ENCODE measurements at regions not wholly inside any gene's neighbourhood (a gene's known extent, or its start where the extent isn't known, plus 50 kb on each side); places are given as distances from the start of the nearest gene placed in this dataset.

DNA sequence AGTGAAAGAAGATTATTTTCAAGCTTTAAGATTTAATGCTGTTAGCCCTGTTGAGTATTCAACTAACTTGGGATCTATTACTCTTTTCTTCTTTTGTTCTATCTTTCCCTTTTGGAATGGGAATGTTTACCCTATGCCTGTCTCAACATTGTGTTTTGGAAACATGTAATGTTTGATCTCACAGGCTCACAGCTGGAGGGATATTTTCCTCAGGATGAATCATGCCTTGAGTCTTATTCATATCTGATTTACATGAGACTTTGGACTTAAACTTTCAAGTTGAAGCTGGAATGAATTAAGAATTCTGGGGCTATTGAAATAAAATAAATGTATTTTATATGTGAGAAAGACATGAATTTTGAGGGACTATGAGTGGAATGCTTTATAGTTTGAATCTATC, 607.8 kb upstream of the PTGER4 start:
- DNase-seq, result no peak
- Histone ChIP-seq H3K9me3 (ENCODE audit: control extremely low read depth in 1 of 5, control insufficient read depth in 4 of 5, insufficient read depth in 2 of 5, low read depth in 1 of 5, low read length in 4 of 5) (no peaks in the 10 kb centered on the region), H3K27me3 (replicated peaks in 2 of 5; ENCODE audit: control insufficient read depth in 4 of 5, insufficient read depth in 5 of 5, low read length in 4 of 5) (no peaks in the 10 kb centered on the region), H3K4me3 (ENCODE audit: control insufficient read depth in 1 of 7, extremely low read depth in 1 of 7, insufficient read depth in 4 of 7, low read depth in 2 of 7, low read length in 6 of 7) (no peak overlapping the region), H3K27ac (ENCODE audit: insufficient read depth in 1 of 2, low read depth in 1 of 2, low read length in 2 of 2, poor library complexity in 1 of 2, severe bottlenecking in 2 of 2) (no peak overlapping the region), H3K4me1 (ENCODE audit: control extremely low read depth in 1 of 4, control insufficient read depth in 4 of 4, insufficient read depth in 4 of 4, low read length in 3 of 4) (no peaks in the 10 kb centered on the region), H3K36me3 (ENCODE audit: control insufficient read depth in 4 of 4, insufficient read depth in 4 of 4, low read length in 3 of 4) (no peaks in the 10 kb centered on the region)
- POLR2A ChIA-PET, result no interaction called here
- CTCF ChIA-PET, result no interaction called here

GRCh38 chr5:40066616-40067015, 613.1 kb upstream of the PTGER4 start:
- no peak for DNase-seq
- Histone ChIP-seq H3K9me3 (ENCODE audit: control extremely low read depth in 1 of 5, control insufficient read depth in 4 of 5, insufficient read depth in 2 of 5, low read depth in 1 of 5, low read length in 4 of 5) (no peaks in the 10 kb centered on the region), H3K4me1 (ENCODE audit: control extremely low read depth in 1 of 4, control insufficient read depth in 4 of 4, insufficient read depth in 4 of 4, low read length in 3 of 4) (no peaks in the 10 kb centered on the region), H3K4me3 (ENCODE audit: control insufficient read depth in 1 of 7, extremely low read depth in 1 of 7, insufficient read depth in 4 of 7, low read depth in 2 of 7, low read length in 6 of 7) (no peak overlapping the region), H3K27ac (ENCODE audit: insufficient read depth in 1 of 2, low read depth in 1 of 2, low read length in 2 of 2, poor library complexity in 1 of 2, severe bottlenecking in 2 of 2) (no peak overlapping the region), H3K36me3 (ENCODE audit: control insufficient read depth in 4 of 4, insufficient read depth in 4 of 4, low read length in 3 of 4) (no peaks in the 10 kb centered on the region), H3K27me3 (replicated peaks in 2 of 5; ENCODE audit: control insufficient read depth in 4 of 5, insufficient read depth in 5 of 5, low read length in 4 of 5) (no peaks in the 10 kb centered on the region)
- ChIA-PET POLR2A (no interaction called here), CTCF (no interaction called here)
- 98% methylated on average over 22 of the region's 22 CpGs for WGBS (ENCODE audit: insufficient coverage)

DNA sequence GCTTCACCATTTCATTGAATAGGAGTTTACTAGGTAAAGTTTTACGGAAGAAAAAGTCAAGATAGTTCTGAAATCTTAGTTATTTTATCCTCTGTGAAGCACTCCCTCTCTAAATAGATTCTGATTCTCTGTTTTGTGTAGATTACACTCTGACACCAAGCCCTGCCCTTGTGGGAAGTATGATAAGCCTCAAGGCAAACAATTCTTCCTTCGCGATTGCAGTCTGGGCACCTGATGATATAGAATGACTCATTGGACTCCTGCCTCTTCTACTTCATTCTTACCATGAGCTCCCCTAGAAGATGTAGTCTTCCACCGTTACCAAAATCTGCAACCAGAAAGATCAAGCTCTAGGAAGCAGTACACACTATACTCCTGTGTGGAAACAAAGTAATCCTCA, 626.9 kb upstream of the PTGER4 start:
- H3K36me3 ChIP-seq (ENCODE audit: control insufficient read depth in 4 of 4, insufficient read depth in 4 of 4, low read length in 3 of 4), result no peaks in the 10 kb centered on the region
- 53% methylated on average over 3 of the region's 4 CpGs for WGBS (ENCODE audit: insufficient coverage)
- H3K27ac ChIP-seq (ENCODE audit: insufficient read depth in 1 of 2, low read depth in 1 of 2, low read length in 2 of 2, poor library complexity in 1 of 2, severe bottlenecking in 2 of 2), result no peak overlapping the region
- H3K4me1 ChIP-seq (ENCODE audit: control extremely low read depth in 1 of 4, control insufficient read depth in 4 of 4, insufficient read depth in 4 of 4, low read length in 3 of 4), result peaks cover 0 to 2% (median 0%) of the 10 kb centered on the region in 4 experiments
- H3K4me3 ChIP-seq (ENCODE audit: control insufficient read depth in 1 of 7, extremely low read depth in 1 of 7, insufficient read depth in 4 of 7, low read depth in 2 of 7, low read length in 6 of 7), result no peak overlapping the region
- no peaks in the 10 kb centered on the region for H3K9me3 ChIP-seq (ENCODE audit: control extremely low read depth in 1 of 5, control insufficient read depth in 4 of 5, insufficient read depth in 2 of 5, low read depth in 1 of 5, low read length in 4 of 5)
- ChIA-PET CTCF (no interaction called here), POLR2A (no interaction called here)
- peak; percentile 70 to 93 (median 81) for DNase-seq
- H3K27me3 ChIP-seq (replicated peaks in 2 of 5; ENCODE audit: control insufficient read depth in 4 of 5, insufficient read depth in 5 of 5, low read length in 4 of 5), result no peaks in the 10 kb centered on the region

DNA sequence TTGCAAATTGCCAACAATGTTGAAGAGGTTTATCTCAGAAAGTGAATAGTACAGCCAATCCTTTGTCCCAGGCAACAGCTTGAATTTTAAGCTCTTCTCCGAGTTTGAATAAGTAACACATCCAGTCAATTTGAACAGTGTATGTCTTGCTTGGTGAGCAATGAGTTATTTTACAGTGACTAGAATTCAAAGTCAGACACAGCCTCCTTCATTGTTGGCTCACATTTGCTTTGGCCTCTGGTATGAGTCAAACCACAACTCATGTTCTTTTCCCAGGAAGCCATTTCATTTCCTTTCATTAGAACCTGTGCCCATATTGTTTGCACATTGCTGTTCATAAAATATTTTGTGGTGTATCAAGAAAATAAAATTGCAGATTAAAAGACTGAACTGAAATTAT, 622.0 kb upstream of the DAB2 start:
- CTCF ChIA-PET, result interaction anchor here (1.0 kb wide), 1 partner anchor 10 kb away, joined by 4 read pairs; no protein-coding TSS in a partner anchor

GRCh38 chr5:40045429-40045828, 620.6 kb upstream of the DAB2 start:
- no peak for DNase-seq
- ChIA-PET POLR2A (no interaction called here), CTCF (no interaction called here)
- H3K27me3 ChIP-seq (replicated peaks in 2 of 5; ENCODE audit: control insufficient read depth in 4 of 5, insufficient read depth in 5 of 5, low read length in 4 of 5), result no peaks in the 10 kb centered on the region
- no CpG with 5 or more reads among the region's 3 CpGs for WGBS (ENCODE audit: insufficient coverage)
- H3K27ac ChIP-seq (ENCODE audit: insufficient read depth in 1 of 2, low read depth in 1 of 2, low read length in 2 of 2, poor library complexity in 1 of 2, severe bottlenecking in 2 of 2), result no peak overlapping the region
- H3K4me3 ChIP-seq (ENCODE audit: control insufficient read depth in 1 of 7, extremely low read depth in 1 of 7, insufficient read depth in 4 of 7, low read depth in 2 of 7, low read length in 6 of 7), result no peak overlapping the region
- no peaks in the 10 kb centered on the region for H3K9me3 ChIP-seq (ENCODE audit: control extremely low read depth in 1 of 5, control insufficient read depth in 4 of 5, insufficient read depth in 2 of 5, low read depth in 1 of 5, low read length in 4 of 5)
- H3K4me1 ChIP-seq (ENCODE audit: control extremely low read depth in 1 of 4, control insufficient read depth in 4 of 4, insufficient read depth in 4 of 4, low read length in 3 of 4), result peaks cover 0 to 3% (median 0%) of the 10 kb centered on the region in 4 experiments
- no peaks in the 10 kb centered on the region for H3K36me3 ChIP-seq (ENCODE audit: control insufficient read depth in 4 of 4, insufficient read depth in 4 of 4, low read length in 3 of 4)

More for the DNA sequence above, 622.0 kb upstream of the DAB2 start:
- no peak overlapping the region for H3K27ac ChIP-seq (ENCODE audit: insufficient read depth in 1 of 2, low read depth in 1 of 2, low read length in 2 of 2, poor library complexity in 1 of 2, severe bottlenecking in 2 of 2)
- H3K9me3 ChIP-seq (ENCODE audit: control extremely low read depth in 1 of 5, control insufficient read depth in 4 of 5, insufficient read depth in 2 of 5, low read depth in 1 of 5, low read length in 4 of 5), result no peaks in the 10 kb centered on the region
- H3K4me1 ChIP-seq (ENCODE audit: control extremely low read depth in 1 of 4, control insufficient read depth in 4 of 4, insufficient read depth in 4 of 4, low read length in 3 of 4), result peaks cover 0 to 3% (median 0%) of the 10 kb centered on the region in 4 experiments
- WGBS (ENCODE audit: insufficient coverage), result 100% methylated on average over 1 of the region's 1 CpG
- H3K36me3 ChIP-seq (ENCODE audit: control insufficient read depth in 4 of 4, insufficient read depth in 4 of 4, low read length in 3 of 4), result no peaks in the 10 kb centered on the region
- no peaks in the 10 kb centered on the region for H3K27me3 ChIP-seq (replicated peaks in 2 of 5; ENCODE audit: control insufficient read depth in 4 of 5, insufficient read depth in 5 of 5, low read length in 4 of 5)
- POLR2A ChIA-PET, result no interaction called here
- no peak overlapping the region for H3K4me3 ChIP-seq (ENCODE audit: control insufficient read depth in 1 of 7, extremely low read depth in 1 of 7, insufficient read depth in 4 of 7, low read depth in 2 of 7, low read length in 6 of 7)
- DNase-seq, result no peak

- H3K4me3 ChIP-seq (ENCODE audit: control insufficient read depth in 1 of 7, extremely low read depth in 1 of 7, insufficient read depth in 4 of 7, low read depth in 2 of 7, low read length in 6 of 7), result no peak overlapping the region
- ChIA-PET POLR2A (no interaction called here), CTCF (interaction anchor here (0.6 kb wide), 1 partner anchor 1623 kb away, joined by 4 read pairs; no protein-coding TSS in a partner anchor)
- H3K4me1 ChIP-seq (ENCODE audit: control extremely low read depth in 1 of 4, control insufficient read depth in 4 of 4, insufficient read depth in 4 of 4, low read length in 3 of 4), result peaks cover 0 to 3% (median 0%) of the 10 kb centered on the region in 4 experiments
- WGBS (ENCODE audit: insufficient coverage), result 98% methylated on average over 6 of the region's 8 CpGs
- no peaks in the 10 kb centered on the region for H3K36me3 ChIP-seq (ENCODE audit: control insufficient read depth in 4 of 4, insufficient read depth in 4 of 4, low read length in 3 of 4)
- no peak overlapping the region for H3K27ac ChIP-seq (ENCODE audit: insufficient read depth in 1 of 2, low read depth in 1 of 2, low read length in 2 of 2, poor library complexity in 1 of 2, severe bottlenecking in 2 of 2)
- H3K27me3 ChIP-seq (replicated peaks in 2 of 5; ENCODE audit: control insufficient read depth in 4 of 5, insufficient read depth in 5 of 5, low read length in 4 of 5), result no peaks in the 10 kb centered on the region
- DNase-seq, result no peak
- no peaks in the 10 kb centered on the region for H3K9me3 ChIP-seq (ENCODE audit: control extremely low read depth in 1 of 5, control insufficient read depth in 4 of 5, insufficient read depth in 2 of 5, low read depth in 1 of 5, low read length in 4 of 5)
Measured at GRCh38 chr5:40043916-40044315, 619.1 kb upstream of the DAB2 start.

- DNase-seq, result no peak
- H3K27me3 ChIP-seq (replicated peaks in 2 of 5; ENCODE audit: control insufficient read depth in 4 of 5, insufficient read depth in 5 of 5, low read length in 4 of 5), result no peaks in the 10 kb centered on the region
- H3K4me1 ChIP-seq (ENCODE audit: control extremely low read depth in 1 of 4, control insufficient read depth in 4 of 4, insufficient read depth in 4 of 4, low read length in 3 of 4), result peaks cover 0 to 3% (median 0%) of the 10 kb centered on the region in 4 experiments
- WGBS (ENCODE audit: insufficient coverage), result 100% methylated on average over 1 of the region's 1 CpG
- ChIA-PET POLR2A (no interaction called here), CTCF (interaction anchor here (0.6 kb wide), 1 partner anchor 779 kb away, joined by 4 read pairs; no protein-coding TSS in a partner anchor)
- no peak overlapping the region for H3K27ac ChIP-seq (ENCODE audit: insufficient read depth in 1 of 2, low read depth in 1 of 2, low read length in 2 of 2, poor library complexity in 1 of 2, severe bottlenecking in 2 of 2)
- H3K9me3 ChIP-seq (ENCODE audit: control extremely low read depth in 1 of 5, control insufficient read depth in 4 of 5, insufficient read depth in 2 of 5, low read depth in 1 of 5, low read length in 4 of 5), result no peaks in the 10 kb centered on the region
- no peaks in the 10 kb centered on the region for H3K36me3 ChIP-seq (ENCODE audit: control insufficient read depth in 4 of 4, insufficient read depth in 4 of 4, low read length in 3 of 4)
- no peak overlapping the region for H3K4me3 ChIP-seq (ENCODE audit: control insufficient read depth in 1 of 7, extremely low read depth in 1 of 7, insufficient read depth in 4 of 7, low read depth in 2 of 7, low read length in 6 of 7)
Measured at GRCh38 chr5:40041452-40041851, 616.7 kb upstream of the DAB2 start.

All from common myeloid progenitor, CD34-positive (primary cell).